Stimulated activated CD8-positive, alpha-beta memory T cell treated with anti-CD3 and anti-CD28 coated beads, Interleukin-4, amount 100 ng/mL, for 4 hours (primary cell): ENCODE measurements at regions not wholly inside any gene's neighbourhood (a gene's known extent, or its start where the extent isn't known, plus 50 kb on each side); places are given as distances from the start of the nearest gene placed in this dataset.

ENCODE experiments used
- DNase-seq, 2 donors: peaks; one replicate each; pipeline ENCODE4 v3.0.0-alpha.2; 2020; ENCODE audit warnings: low read depth in 2 of 2, low spot score in 1 of 2

DNA sequence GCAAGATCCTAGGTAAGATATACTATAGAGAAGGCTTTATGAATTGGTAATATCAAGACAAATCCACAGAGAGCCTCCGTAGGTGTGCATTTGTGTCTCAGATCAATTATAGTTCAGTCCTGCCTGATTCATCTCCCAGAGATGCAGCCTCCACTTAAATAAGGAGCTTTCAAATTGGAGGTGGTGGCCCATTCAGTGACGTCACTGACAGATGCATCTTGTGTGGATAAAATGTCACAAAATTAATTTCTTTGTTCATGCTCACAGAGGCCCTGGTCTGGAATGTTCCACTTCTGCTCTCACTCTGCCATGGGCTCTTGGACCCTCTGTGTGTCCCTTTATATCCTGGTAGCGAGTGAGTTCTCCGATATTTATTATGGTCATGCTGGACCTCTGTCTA lies 157.1 kb upstream of the PRSS58 start:
- DNase-seq: no peak

DNA sequence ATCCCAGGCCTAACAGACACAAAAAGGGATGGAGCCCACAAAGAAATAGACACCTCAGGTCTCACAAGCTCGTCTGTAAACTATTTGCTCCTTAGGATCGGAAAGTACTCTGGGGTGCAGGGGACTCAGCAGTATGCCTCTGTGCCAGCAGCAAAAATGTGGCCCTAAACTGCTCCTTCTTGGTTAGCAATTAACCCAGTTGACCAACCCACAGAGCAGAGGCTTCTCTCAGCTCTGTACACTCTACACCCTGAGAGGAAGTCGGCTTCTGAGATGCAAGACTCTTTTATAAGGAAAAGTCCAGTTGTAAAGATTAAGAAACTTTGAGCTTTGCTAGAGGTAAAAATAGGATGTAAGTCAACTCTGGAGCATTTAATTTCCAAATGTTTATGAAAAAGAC lies 156.3 kb upstream of the PRSS58 start:
- DNase-seq: no peak

DNA sequence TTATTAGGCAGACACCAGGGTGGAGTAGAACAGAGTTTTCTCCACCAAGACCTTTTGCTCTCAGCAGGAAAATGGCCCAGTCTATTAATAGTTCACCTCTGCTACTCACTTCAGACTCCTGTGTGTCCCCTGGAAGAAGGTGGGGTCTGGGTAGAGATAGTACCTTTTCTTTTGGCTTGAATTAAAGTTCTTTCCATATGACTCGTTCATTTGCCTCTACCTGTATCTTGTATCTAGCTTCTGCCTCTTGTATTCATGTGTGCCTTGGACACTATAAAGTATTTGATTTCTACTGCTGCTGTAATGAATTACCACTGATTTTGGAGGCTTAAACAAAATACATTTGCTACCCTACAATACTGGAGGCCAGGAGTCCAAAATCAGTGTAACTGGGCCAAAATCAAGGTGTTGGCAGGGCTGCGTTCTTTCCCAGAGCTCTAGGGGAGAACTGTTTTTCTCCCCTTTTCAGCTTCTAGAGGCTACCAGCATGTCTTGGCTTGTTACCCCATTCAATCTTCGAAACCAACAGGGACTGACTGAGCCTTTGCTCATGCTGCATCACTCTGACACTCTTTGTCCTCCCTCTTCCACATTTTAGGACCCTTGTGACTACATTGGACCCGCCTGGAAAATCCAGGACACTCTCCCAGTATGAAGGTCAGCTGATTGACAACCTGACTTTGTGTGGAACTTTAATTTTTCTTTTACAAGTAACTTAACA lies 155.6 kb upstream of the PRSS58 start:
- no peak for DNase-seq

DNA sequence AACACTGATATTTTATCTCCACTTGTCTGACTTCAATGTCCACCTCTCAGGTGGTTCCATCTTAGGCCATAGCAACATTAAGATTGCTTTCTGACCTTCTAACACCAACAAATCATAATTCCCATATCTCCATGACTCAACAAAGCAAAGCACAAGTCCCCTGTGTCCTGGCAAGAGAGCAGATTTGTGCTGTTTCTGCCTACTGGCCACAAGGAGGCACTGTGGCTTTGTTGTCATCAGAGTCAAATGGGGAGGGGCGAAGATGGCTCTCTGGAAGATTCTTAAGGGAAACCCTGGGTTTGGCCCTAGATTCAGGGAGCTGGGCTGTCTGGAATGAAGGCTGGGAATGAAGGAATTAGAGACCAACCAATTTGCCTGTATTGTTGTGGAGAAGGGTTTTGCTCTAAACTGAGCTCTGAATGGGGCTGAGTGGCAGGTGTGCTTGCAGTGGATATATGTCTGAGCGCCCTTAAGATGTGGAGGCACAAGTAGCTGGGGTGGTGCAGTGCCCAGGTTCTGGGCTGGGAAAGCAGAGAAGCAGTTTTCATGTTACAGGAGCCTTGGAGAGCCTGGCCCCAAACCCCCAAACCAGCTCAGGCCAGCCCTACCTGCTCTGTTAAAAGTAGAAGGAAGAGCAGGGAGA lies 154.8 kb upstream of the PRSS58 start:
- DNase-seq: no peak

DNA sequence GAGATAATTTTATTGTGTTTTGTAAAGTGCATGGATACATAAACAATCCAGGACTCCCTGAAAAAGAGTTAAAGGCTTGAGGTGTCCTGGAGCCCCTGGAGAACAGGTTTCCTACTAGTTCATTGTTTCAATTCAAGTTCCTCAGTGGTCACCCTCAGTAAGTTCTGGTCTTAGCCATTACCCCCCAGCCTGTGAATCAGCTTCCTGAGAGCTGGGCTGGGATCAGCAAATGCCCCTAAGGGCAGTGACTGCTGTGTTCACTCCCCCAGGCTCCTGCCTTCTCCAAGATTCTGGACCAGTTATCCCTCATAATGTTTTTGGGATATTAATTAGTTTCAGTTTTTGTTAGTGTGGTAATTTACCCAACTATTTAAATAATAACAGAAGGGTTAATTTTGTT lies 151.6 kb upstream of the PRSS58 start:
- DNase-seq: no peak

DNA sequence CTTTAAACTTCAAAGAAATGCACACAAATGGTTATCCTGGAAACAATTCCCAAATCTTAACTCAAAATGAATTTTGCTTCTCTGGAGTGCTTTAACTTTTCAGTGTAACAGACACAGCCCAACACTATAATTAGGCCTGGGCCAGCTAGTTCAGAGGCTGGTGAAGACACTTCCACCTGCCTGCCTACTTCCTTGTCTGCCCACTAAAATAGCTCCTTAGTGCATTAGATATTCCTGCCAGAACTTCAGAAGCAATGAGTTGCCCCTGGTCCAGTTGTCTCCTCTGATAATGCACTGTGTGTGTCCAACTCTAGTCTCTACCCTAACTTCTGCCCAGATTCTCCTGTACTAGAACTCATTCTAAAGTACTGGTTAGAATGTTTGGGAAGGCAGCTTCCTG lies 150.9 kb upstream of the PRSS58 start:
- no peak for DNase-seq

DNA sequence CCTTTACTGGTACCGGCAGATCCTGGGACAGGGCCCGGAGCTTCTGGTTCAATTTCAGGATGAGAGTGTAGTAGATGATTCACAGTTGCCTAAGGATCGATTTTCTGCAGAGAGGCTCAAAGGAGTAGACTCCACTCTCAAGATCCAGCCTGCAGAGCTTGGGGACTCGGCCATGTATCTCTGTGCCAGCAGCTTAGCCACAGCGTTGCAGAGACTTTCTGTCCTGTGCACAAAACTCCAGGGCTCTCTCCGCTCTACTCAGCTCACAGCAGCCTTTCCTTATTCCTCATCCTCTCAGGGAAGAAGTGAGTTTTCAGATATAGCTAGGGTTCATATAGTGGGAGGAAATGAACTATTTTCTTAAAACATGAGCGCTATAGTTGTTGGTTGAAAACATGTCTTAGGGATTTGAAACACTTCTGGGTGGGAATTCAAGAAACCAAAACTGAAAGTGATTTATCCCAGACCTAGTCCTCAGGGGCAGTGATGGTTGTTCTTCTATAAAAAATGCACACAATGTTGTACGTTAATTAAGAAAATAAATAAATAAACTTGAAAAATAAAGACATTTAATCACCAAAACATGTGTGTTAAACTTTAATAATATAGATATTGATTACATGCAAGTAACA lies 150.2 kb upstream of the PRSS58 start:
- DNase-seq: no peak

DNA sequence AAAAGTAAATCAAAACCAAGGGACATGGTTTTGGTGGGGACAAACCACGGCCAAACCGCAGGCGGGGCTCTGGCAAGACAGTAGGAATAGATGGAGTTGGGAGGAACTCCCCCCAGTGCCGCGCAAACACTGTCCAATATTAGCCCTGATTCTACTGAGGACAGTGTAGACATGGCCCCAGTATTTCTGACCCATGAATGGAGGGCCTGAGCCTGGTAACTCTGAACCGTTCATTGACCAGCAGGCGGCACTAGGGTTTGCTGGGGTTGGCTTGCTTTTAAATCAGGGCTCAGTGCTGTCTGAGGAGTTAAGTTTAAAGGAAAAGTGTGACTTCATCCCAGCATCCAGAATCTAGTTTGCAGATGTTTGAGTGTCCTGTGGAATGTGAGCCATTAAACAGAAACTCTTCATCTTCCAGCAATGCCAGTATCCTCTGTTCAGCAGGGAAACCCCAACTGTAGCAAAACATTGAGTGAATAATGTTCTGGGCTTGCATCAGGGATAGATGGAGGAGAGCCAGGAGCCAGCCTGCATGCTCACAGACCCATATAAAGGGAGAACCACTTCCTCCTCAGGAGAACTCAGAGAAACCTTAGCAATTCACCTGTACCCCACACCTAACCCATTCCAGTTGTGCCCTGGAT lies 147.4 kb upstream of the PRSS58 start:
- DNase-seq: no peak

DNA sequence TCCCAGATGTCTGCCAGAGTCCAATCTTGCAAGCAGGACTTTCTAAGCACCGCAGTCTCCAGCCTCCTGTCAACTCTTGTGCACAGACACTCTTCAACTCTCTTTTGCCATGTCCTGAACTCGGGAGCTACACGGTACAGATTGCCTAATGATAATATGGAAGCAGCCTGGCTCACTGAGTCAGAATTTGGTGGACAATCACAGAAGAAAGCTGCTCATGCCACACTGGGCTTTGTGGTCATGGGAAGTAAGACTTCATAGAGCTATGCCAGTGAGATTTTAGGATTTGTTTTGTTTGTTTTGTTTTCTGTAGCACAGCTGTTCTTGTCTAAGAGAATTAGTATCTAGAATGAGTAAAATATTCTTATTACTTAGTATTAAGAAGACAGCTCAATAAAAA lies 144.1 kb upstream of the PRSS58 start:
- DNase-seq: no peak

DNA sequence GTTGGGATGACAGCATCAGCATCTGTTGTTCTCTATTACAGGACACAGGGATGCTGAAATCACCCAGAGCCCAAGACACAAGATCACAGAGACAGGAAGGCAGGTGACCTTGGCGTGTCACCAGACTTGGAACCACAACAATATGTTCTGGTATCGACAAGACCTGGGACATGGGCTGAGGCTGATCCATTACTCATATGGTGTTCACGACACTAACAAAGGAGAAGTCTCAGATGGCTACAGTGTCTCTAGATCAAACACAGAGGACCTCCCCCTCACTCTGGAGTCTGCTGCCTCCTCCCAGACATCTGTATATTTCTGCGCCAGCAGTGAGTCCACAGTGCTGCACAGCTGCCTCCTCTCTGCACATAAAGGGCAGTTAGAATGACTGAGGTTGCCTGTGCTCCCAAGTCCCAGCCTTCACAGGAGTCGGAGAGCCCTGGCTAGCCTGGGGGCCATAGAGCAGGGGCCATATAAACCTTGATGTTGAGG lies 142.2 kb upstream of the PRSS58 start:
- no peak for DNase-seq

DNA sequence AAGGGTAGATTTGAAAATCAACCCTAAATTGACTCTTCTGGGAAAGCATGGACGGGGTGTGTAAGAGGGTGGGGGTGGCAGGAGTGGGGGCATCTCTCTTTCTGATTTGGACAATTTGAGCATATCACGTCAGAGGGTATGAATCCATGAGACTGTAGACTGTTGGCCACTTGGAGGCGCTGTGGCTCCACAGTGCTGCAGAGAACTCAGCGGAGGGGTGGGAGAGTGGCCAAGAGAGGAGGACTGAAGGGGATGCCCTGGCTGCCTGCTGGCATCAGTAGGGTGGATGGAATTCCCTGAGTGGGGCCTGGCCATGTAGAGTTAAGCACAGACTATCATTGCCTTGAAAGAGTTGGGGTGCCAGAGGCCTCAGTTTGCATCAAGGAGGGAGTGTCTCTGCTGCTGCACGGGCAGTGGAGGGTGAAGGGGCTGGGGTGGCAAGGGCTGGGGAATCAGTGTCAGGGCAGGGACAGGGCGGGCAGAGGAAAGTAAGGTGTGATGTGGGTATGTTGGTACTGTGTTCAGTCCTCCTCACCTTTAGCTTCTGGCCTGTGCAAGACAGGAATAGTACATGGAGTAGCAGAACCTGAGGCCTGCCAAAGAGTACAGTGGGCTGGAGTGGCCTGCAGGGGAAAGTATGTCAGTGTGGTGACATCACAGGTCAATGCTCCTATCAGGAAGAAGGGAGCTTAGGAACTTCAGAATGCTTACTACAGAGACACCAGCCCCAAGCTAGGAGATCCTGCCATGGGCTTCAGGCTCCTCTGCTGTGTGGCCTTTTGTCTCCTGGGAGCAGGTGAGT lies 133.5 kb upstream of the PRSS58 start:
- DNase-seq: no peak

DNA sequence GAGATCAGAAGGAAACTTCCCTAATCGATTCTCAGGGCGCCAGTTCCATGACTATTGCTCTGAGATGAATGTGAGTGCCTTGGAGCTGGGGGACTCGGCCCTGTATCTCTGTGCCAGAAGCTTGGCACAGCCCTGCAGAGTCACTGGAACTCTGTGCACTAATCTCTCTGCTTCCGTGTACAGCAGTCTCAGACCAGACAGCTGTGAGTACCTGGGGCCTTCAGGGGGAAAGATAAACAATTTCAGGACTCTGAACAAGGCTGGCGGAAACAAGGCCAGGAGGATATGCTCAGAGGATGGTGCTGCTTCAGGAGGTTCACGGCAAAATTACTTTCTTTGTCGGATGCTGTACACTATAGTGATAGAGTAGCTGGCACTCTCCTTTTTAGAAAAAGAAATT lies 131.7 kb upstream of the PRSS58 start:
- DNase-seq: no peak

DNA sequence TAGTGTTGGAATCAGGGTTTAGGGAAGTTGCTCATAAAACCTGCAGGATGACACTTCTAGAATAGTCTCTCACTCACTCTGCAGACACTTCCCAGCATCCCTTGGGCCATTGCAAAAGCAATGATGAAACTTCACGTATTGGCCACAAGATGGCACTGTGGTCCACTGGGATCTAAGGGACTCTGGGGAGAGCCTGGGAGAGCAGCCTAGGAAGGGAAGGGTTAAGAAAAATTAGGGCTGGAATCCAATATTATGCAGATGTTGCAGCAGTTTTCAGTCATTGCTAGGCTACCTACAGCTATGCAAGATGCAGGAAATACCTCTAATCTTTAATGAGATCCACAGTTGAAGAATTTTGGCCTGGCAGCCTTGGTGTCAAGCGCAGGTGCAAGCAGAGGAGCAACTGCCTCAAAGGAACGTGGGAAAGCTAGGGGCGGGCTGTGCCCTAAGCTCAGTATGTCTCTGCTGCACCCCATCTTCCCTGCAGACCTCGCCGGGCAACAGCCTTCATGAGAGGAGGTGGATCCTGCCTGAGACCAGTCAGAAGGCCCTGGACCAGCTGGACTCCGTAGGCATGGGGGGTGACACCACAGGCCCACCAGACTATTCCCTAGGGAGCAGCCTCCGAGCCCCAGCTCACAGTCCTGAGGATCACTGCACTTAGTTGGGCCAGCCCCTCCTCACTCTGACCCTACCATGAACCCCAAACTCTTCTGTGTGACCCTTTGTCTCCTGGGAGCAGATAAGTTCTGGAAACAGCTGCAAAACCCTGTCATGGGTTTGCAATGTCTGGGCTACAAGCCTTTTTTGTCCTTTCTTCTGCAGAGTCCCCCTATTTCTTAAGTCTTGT lies 127.9 kb upstream of the PRSS58 start:
- DNase-seq: no peak

DNA sequence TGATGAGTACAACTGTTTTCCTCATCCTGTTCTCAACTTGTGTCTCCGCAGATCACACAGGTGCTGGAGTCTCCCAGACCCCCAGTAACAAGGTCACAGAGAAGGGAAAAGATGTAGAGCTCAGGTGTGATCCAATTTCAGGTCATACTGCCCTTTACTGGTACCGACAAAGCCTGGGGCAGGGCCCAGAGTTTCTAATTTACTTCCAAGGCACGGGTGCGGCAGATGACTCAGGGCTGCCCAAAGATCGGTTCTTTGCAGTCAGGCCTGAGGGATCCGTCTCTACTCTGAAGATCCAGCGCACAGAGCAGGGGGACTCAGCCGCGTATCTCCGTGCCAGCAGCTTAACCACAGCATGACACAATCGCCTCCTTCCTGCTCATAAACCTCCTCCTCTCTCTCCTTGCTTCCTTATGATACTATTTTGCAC lies 126.7 kb upstream of the PRSS58 start:
- no peak for DNase-seq

DNA sequence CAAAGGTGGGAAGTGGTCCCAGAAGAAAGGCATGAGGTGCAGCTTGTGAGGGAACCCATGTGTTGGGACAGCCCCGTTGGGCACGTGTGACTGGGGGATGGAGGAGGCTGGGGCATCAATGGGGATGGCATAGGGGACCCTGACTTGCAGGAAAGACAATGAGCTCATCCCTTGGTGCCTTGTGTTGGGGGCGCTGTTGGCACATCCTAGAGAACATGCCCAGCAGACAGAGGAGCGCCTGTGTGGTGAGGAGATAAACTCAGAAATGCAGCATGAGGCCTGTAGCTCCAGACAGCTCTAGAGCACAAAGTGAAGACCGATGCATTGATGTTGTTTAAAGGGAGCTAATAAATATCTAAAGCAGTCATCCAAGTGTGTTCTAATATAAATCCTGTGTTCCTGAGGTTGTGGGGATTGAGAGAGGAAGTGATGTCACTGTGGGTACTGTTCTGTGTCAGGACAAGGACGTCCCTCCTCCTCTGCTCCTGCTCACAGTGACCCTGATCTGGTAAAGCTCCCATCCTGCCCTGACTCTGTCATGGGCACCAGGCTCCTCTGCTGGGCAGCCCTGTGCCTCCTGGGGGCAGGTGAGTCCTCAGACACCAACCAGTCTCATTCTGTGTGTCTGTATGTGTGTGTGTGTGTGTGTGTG lies 126.1 kb upstream of the PRSS58 start:
- DNase-seq: no peak

DNA sequence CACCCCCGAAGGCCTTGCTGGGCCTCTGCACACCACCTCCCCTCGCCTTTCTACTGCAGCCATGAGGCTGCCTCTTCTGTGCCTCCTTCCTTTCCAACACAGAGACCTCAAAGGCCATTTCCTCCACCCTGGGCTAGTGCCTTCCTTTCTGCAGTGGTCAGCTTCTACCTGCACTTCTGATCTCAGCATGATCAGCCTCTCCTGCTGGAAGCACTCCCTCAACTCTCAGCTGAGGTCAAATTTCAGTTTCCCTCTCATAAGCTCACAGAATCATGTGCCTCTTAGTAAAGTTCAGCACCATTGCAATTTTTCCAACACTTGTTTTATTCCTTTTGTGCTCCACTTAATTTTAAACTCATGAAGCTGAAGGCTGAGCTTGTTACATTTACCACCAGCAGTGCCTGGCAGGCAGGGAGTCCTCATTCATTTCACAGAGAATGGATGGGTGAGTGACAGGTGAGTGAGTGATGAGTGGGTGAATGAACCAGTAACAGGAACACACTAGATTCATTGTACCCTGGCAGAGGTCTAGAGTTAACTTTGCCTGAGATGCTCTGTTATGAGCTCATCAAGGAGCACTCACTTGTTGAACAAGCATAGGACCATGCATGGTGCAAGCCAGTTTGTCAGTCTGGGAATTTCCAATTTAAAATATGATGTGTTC lies 124.0 kb upstream of the PRSS58 start:
- no peak for DNase-seq

DNA sequence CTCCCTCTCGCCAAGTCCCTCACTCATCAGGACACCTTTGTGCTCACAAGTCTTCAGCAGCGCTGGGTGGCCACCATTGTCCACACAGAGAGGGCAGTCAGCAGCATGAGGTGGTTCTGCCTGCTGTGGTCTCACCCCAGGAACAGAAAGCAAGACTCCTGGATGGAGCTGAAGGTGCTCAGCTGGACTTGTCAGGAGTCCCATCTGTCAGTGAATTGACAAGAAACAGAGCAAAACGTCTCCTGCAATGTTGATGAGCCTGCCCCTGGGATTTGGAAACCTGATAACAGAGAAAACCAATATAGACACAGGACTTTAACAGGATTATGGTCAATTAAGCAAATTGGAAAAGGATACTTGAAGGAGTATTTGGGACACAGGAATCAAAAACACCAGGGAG lies 122.2 kb upstream of the PRSS58 start:
- no peak for DNase-seq

DNA sequence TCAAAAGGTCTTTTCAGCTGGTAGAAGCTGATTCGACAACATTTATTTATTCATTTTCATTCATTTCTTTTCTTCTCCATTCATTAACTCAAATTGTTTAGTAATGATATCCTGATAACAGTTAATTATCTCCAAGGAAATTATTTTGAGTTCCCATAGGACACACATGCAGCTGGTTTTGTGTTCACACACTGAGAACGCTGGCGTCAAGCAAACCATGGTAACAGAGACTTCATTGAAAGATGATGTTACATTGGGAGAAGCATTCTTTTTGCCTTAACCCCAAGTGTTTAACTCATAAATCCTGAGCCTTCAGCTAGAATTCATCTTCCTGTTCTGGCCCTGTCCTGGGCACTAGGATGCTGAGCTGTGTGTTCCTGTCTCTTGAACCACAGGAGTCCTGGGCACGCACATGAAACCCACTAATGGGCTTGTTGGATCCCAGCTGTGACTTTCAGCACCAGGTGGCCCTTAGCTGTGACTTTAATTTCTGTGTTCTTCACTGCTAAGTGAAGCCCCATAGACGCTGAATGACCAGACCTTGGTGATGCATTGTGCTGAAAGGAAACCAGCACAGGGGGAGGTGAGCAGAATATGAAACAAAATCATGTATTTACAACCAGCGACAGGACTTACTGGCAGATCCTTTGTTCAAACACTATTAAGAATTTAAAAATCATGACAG lies 121.5 kb upstream of the PRSS58 start:
- DNase-seq: no peak

DNA sequence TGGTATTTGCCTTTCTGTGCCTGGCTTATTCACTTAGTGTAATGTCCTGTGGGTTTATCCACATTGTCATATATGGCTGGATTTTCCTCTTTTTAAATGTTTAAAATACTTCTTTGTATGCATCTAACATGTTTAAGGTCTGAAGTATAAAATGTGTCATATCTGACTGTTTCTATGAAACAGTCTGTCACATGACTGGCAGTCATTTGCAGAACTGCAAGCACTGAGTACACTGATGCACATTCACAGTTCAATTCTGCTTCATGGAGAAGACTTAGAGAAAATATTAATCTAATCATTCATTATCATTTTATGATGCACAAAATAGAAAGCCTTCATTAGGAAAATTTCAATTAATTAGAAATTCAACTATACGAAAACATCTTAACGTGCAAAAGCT lies 119.7 kb upstream of the PRSS58 start:
- no peak for DNase-seq
